Iris pigment epithelial cell (primary cell): ENCODE measurements at regions not wholly inside any gene's neighbourhood (a gene's known extent, or its start where the extent isn't known, plus 50 kb on each side); places are given as distances from the start of the nearest gene placed in this dataset.

Experiments used
- DNase-seq: peaks from one replicate; pipeline ENCODE4 v3.0.0-alpha.2; 2011; ENCODE audit warnings: low read depth

GRCh38 chr12:16415155-16415554 is 67.7 kb downstream of the MGST1 start:
- DNase-seq = no peak

GRCh38 chr12:16417058-16417457 is 69.6 kb downstream of the MGST1 start:
- DNase-seq = no peak

GRCh38 chr12:16421806-16422205 is 74.4 kb downstream of the MGST1 start:
- peak; percentile 29 for DNase-seq

GRCh38 chr12:16424531-16424930 is 77.1 kb downstream of the MGST1 start:
- no peak for DNase-seq

GRCh38 chr12:16435875-16436554 is 88.6 kb downstream of the MGST1 start:
- no peak for DNase-seq

- DNase-seq = no peak
Observed at GRCh38 chr12:16437281-16437816, 89.9 kb downstream of the MGST1 start.

GRCh38 chr12:16437926-16438325 is 90.5 kb downstream of the MGST1 start:
- no peak for DNase-seq

GRCh38 chr12:16449459-16449858 is 102.0 kb downstream of the MGST1 start:
- no peak for DNase-seq

- no peak for DNase-seq
Observed at GRCh38 chr12:16453319-16453718, 105.9 kb downstream of the MGST1 start.

- DNase-seq = peak; percentile 57
Observed at GRCh38 chr12:16454481-16454880, 107.0 kb downstream of the MGST1 start.

- peak; percentile 20 for DNase-seq
Observed at GRCh38 chr12:16458521-16459078, 111.2 kb downstream of the MGST1 start.

- DNase-seq = no peak
Observed at GRCh38 chr12:16467272-16467671, 119.8 kb downstream of the MGST1 start.

- no peak for DNase-seq
Observed at GRCh38 chr12:16472631-16473030, 125.2 kb downstream of the MGST1 start.

- DNase-seq = peak; percentile 68
Observed at GRCh38 chr12:16473610-16474326, 126.3 kb downstream of the MGST1 start.

- DNase-seq = no peak
Observed at GRCh38 chr12:16474801-16475200, 127.4 kb downstream of the MGST1 start.

GRCh38 chr12:16475521-16475920 is 128.1 kb downstream of the MGST1 start:
- no peak for DNase-seq

GRCh38 chr12:16482726-16483125 is 123.2 kb downstream of the LMO3 start:
- DNase-seq = peak; percentile 7

- no peak for DNase-seq
Observed at GRCh38 chr12:16492240-16492639, 113.7 kb downstream of the LMO3 start.

- DNase-seq = no peak
Observed at GRCh38 chr12:16492820-16493797, 112.9 kb downstream of the LMO3 start.

- no peak for DNase-seq
Observed at GRCh38 chr12:16495196-16495595, 110.8 kb downstream of the LMO3 start.
